Cardiac muscle cell (in vitro differentiated cells and primary cell): ENCODE measurements at regions not wholly inside any gene's neighbourhood (a gene's known extent, or its start where the extent isn't known, plus 50 kb on each side); places are given as distances from the start of the nearest gene placed in this dataset.
A peak's percentile ranks its signal among the peaks of the same experiment; 100 is the strongest.
"Not testable (repeated sequence)": the region's sequence is repeated elsewhere in the genome, so short reads cannot be mapped to it uniquely, and the experiment has no call there.

Experiments used
- DNase-seq, 2 donors: peaks; one replicate each; pipeline versions ENCODE4 v3.0.0 to v3.0.0-alpha.2; 2010 to 2017; ENCODE audit warnings: low read depth in 1 of 2, low spot score in 1 of 2
- H3K27ac ChIP-seq: fragments of 200-600 bp; sonication (generic); 2 replicates; pipeline ENCODE4 v1.5.1; 2016
- H3K27me3 ChIP-seq: fragments of 200-600 bp; sonication (generic); 2 replicates; pipeline ENCODE4 v1.6.0; 2016; ENCODE audit warnings: control low read depth
- H3K36me3 ChIP-seq: fragments of 200-600 bp; sonication (generic); 2 replicates; pipeline ENCODE4 v1.5.1; 2016; ENCODE audit warnings: control low read depth
- H3K4me1 ChIP-seq: fragments of 200-600 bp; sonication (generic); 2 replicates; pipeline ENCODE4 v1.8.1; 2017; ENCODE audit warnings: low read depth, mild to moderate bottlenecking, mixed run types
- H3K4me3 ChIP-seq: fragments of 200-600 bp; sonication (generic); 2 replicates; pipeline ENCODE4 v1.5.1; 2016; ENCODE audit warnings: mild to moderate bottlenecking
- H3K9me3 ChIP-seq: fragments of 200-600 bp; sonication (generic); 2 replicates; pipeline ENCODE4 v1.5.1; 2017; ENCODE audit warnings: low read depth, mild to moderate bottlenecking, control low read depth
- CTCF ChIP-seq: IDR thresholded peaks from 2 replicates; pipeline ENCODE4 v1.5.1; 2012; ENCODE audit warnings: low read depth, mild to moderate bottlenecking, low read length

- Histone ChIP-seq H3K4me1 (no peaks in the 10 kb centered on the region), H3K9me3 (no peaks in the 10 kb centered on the region), H3K27me3 (no peaks in the 10 kb centered on the region), H3K4me3 (no peak overlapping the region), H3K27ac (no peak overlapping the region), H3K36me3 (no peaks in the 10 kb centered on the region)
- DNase-seq, result no peak
- TF ChIP-seq CTCF, result no peak
These were observed 52.5 kb upstream of the WDFY3 start for GRCh38 chr4:85018983-85019382.

GRCh38 chr4:85019411-85019810 is 52.9 kb upstream of the WDFY3 start:
- DNase-seq, result no peak
- Histone ChIP-seq H3K4me3 (no peak overlapping the region), H3K27me3 (no peaks in the 10 kb centered on the region), H3K9me3 (no peaks in the 10 kb centered on the region), H3K4me1 (no peaks in the 10 kb centered on the region), H3K36me3 (no peaks in the 10 kb centered on the region), H3K27ac (no peak overlapping the region)
- TF ChIP-seq CTCF, result no peak

GRCh38 chr4:85024671-85025070 is 58.2 kb upstream of the WDFY3 start:
- no peak for DNase-seq
- Histone ChIP-seq H3K36me3 (no peaks in the 10 kb centered on the region), H3K9me3 (no peaks in the 10 kb centered on the region), H3K27me3 (no peaks in the 10 kb centered on the region), H3K4me3 (no peak overlapping the region), H3K27ac (no peak overlapping the region), H3K4me1 (no peaks in the 10 kb centered on the region)
- no peak for TF ChIP-seq CTCF

GRCh38 chr4:85028910-85029309 is 62.4 kb upstream of the WDFY3 start:
- no peaks in the 10 kb centered on the region for H3K9me3 ChIP-seq
- DNase-seq, result peak in 1 of 2 donors; percentile 82
- no peaks in the 10 kb centered on the region for H3K4me1 ChIP-seq
- no peaks in the 10 kb centered on the region for H3K27me3 ChIP-seq
- TF ChIP-seq CTCF, result no peak
- H3K36me3 ChIP-seq, result no peaks in the 10 kb centered on the region
- no peak overlapping the region for H3K4me3 ChIP-seq
- H3K27ac ChIP-seq, result no peak overlapping the region

GRCh38 chr4:85029453-85029852 is 63.0 kb upstream of the WDFY3 start:
- Histone ChIP-seq H3K36me3 (no peaks in the 10 kb centered on the region), H3K4me1 (no peaks in the 10 kb centered on the region), H3K4me3 (no peak overlapping the region), H3K27me3 (no peaks in the 10 kb centered on the region), H3K9me3 (no peaks in the 10 kb centered on the region), H3K27ac (no peak overlapping the region)
- no peak for TF ChIP-seq CTCF
- peak in 1 of 2 donors; percentile 31 for DNase-seq

- Histone ChIP-seq H3K36me3 (no peaks in the 10 kb centered on the region), H3K4me3 (no peak overlapping the region), H3K9me3 (no peaks in the 10 kb centered on the region), H3K27ac (no peak overlapping the region), H3K27me3 (no peaks in the 10 kb centered on the region), H3K4me1 (no peaks in the 10 kb centered on the region)
- no peak for TF ChIP-seq CTCF
- no peak for DNase-seq
These were observed 63.7 kb upstream of the WDFY3 start for GRCh38 chr4:85030156-85030555.

- not testable (repeated sequence) for H3K27ac ChIP-seq, H3K27me3 ChIP-seq, H3K4me3 ChIP-seq, H3K4me1 ChIP-seq, DNase-seq, H3K9me3 ChIP-seq, H3K36me3 ChIP-seq
These were observed 67.3 kb upstream of the WDFY3 start for GRCh38 chr4:85033838-85034237.
